ENCODE measurements at regions not wholly inside any gene's neighbourhood (a gene's known extent, or its start where the extent isn't known, plus 50 kb on each side); places are given as distances from the start of the nearest gene placed in this dataset.

GRCh38 chr16:65222049-65222448 lies 100.2 kb upstream of the CDH11 start:
- no peak for TF ChIP-seq CTCF (IDR thresholded peaks at IDR 0.05; ENCODE audit: low read depth, low read length)
- H3K4me3 ChIP-seq (replicated peaks in 1 of 2; ENCODE audit: low read depth in 2 of 2, low read length in 2 of 2) = no peak overlapping the region
- DNase-seq (ENCODE audit: low read depth in 2 of 2) = no peak

- H3K4me3 ChIP-seq (replicated peaks in 1 of 2; ENCODE audit: low read depth in 2 of 2, low read length in 2 of 2) = no peak overlapping the region
- no peak for DNase-seq (ENCODE audit: low read depth in 2 of 2)
- no peak for TF ChIP-seq CTCF (IDR thresholded peaks at IDR 0.05; ENCODE audit: low read depth, low read length)
Measured at GRCh38 chr16:65219786-65220185, 97.9 kb upstream of the CDH11 start.

- DNase-seq (ENCODE audit: low read depth in 2 of 2) = no peak
- no peak for TF ChIP-seq CTCF (IDR thresholded peaks at IDR 0.05; ENCODE audit: low read depth, low read length)
Measured at GRCh38 chr16:65218348-65218747, 96.5 kb upstream of the CDH11 start.

GRCh38 chr16:65213866-65214595 lies 92.2 kb upstream of the CDH11 start:
- H3K4me3 ChIP-seq (replicated peaks in 1 of 2; ENCODE audit: low read depth in 2 of 2, low read length in 2 of 2) = no peak overlapping the region
- peak; percentile 15 to 55 for DNase-seq (ENCODE audit: low read depth in 2 of 2)
- TF ChIP-seq CTCF (IDR thresholded peaks at IDR 0.05; ENCODE audit: low read depth, low read length) = no peak

More at GRCh38 chr16:65218348-65218747, 96.5 kb upstream of the CDH11 start:
- H3K4me3 ChIP-seq (replicated peaks in 1 of 2; ENCODE audit: low read depth in 2 of 2, low read length in 2 of 2) = no peak overlapping the region

- no peak for DNase-seq (ENCODE audit: low read depth in 2 of 2)
- no peak for TF ChIP-seq CTCF (IDR thresholded peaks at IDR 0.05; ENCODE audit: low read depth, low read length)
- H3K4me3 ChIP-seq (replicated peaks in 1 of 2; ENCODE audit: low read depth in 2 of 2, low read length in 2 of 2) = no peak overlapping the region
Measured at GRCh38 chr16:65212791-65213190, 90.9 kb upstream of the CDH11 start.

- TF ChIP-seq CTCF (IDR thresholded peaks at IDR 0.05; ENCODE audit: low read depth, low read length) = no peak
- DNase-seq (ENCODE audit: low read depth in 2 of 2) = no peak
- no peak overlapping the region for H3K4me3 ChIP-seq (replicated peaks in 1 of 2; ENCODE audit: low read depth in 2 of 2, low read length in 2 of 2)
Measured at GRCh38 chr16:65212240-65212639, 90.4 kb upstream of the CDH11 start.

- no peak for TF ChIP-seq CTCF (IDR thresholded peaks at IDR 0.05; ENCODE audit: low read depth, low read length)
- DNase-seq (ENCODE audit: low read depth in 2 of 2) = peak; percentile 6 to 52
- H3K4me3 ChIP-seq (replicated peaks in 1 of 2; ENCODE audit: low read depth in 2 of 2, low read length in 2 of 2) = no peak overlapping the region
Measured at GRCh38 chr16:65202461-65202860, 80.6 kb upstream of the CDH11 start.

Measured in cardiac fibroblast (primary cell).